ENCODE measurements at regions not wholly inside any gene's neighbourhood (a gene's known extent, or its start where the extent isn't known, plus 50 kb on each side); places are given as distances from the start of the nearest gene placed in this dataset.

DNA sequence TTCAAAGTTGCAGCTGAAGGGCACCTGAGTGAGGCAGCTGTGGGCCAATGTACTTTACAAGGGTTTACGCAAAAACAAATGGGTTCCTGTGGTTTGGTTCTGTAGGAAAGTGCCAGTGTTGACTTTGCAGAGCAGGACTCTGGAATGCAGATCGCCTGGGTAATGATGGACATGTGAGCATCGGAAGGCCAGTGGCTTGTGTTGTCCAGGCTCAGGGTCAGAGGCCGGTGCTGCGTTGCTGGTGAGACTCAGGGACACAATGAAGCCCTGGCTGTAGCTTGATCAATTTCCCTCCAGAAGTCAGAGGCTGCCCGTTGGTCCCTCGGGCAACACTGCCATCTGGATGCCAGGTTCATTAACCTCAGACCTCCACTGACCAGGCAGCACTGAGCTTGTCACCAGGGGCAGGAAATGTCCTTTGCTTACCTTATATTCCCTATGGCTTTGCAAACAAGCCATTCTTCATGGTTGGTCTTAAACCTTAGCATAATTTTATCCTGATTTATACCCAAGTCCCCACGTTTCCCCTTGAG is 753.4 kb downstream of the QKI start:
- H3K36me3 Mint-ChIP-seq, result no peaks in the 10 kb centered on the region
- H3K9me3 ChIP-seq (ENCODE audit: low read length), result no peaks in the 10 kb centered on the region
- ChIA-PET POLR2A (no interaction called here), CTCF (no interaction called here)
- no peaks in the 10 kb centered on the region for H3K4me1 Mint-ChIP-seq
- H3K4me1 ChIP-seq (ENCODE audit: insufficient read depth, low read length), result no peaks in the 10 kb centered on the region
- H3K36me3 ChIP-seq (ENCODE audit: insufficient read depth, low read length), result no peaks in the 10 kb centered on the region
- no peak for DNase-seq
- H3K27me3 ChIP-seq (ENCODE audit: insufficient read depth, low read length, poor library complexity, severe bottlenecking), result no peaks in the 10 kb centered on the region
- no peak overlapping the region for H3K27ac ChIP-seq (ENCODE audit: low read depth, low read length)
- H3K4me3 Mint-ChIP-seq, result no peak overlapping the region
- no peaks in the 10 kb centered on the region for H3K27me3 Mint-ChIP-seq
- peaks cover 0 to under 1% (median 0%) of the 10 kb centered on the region in 5 donors for H3K9me3 Mint-ChIP-seq
- H3K27ac Mint-ChIP-seq, result no peak overlapping the region
- H3K4me3 ChIP-seq (ENCODE audit: low read length), result no peak overlapping the region

GRCh38 chr6:164166996-164167395 is 752.5 kb downstream of the QKI start:
- Mint-ChIP-seq H3K4me1 (no peaks in the 10 kb centered on the region), H3K4me3 (no peak overlapping the region), H3K27me3 (no peaks in the 10 kb centered on the region), H3K9me3 (peaks cover 0 to 1% (median 0%) of the 10 kb centered on the region in 5 donors), H3K36me3 (no peaks in the 10 kb centered on the region), H3K27ac (no peak overlapping the region)
- no peak overlapping the region for H3K27ac ChIP-seq (ENCODE audit: low read depth, low read length)
- H3K4me1 ChIP-seq (ENCODE audit: insufficient read depth, low read length), result no peaks in the 10 kb centered on the region
- no peak overlapping the region for H3K4me3 ChIP-seq (ENCODE audit: low read length)
- ChIA-PET CTCF (no interaction called here), POLR2A (no interaction called here)
- no peaks in the 10 kb centered on the region for H3K27me3 ChIP-seq (ENCODE audit: insufficient read depth, low read length, poor library complexity, severe bottlenecking)
- H3K36me3 ChIP-seq (ENCODE audit: insufficient read depth, low read length), result no peaks in the 10 kb centered on the region
- no peaks in the 10 kb centered on the region for H3K9me3 ChIP-seq (ENCODE audit: low read length)
- DNase-seq, result no peak

DNA sequence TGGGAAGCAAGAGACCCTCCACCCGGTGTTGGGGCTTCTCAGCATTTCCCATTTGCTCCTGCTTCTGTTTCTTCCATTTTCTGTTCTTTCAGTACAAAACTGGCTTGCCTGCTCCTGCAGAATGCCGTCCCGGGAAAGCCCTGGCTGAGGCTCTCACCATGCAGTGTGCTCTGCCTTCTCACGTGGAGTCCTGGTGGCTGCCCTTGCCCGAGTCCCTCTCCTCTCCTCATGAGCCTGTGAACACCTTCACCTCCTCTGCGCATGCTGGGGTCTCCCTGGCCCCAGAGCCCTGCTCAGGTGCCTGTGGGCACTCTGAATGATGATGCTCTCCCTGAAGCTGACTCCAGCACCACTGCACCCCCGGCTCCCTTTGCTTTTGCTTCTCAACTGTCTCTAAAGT is 752.0 kb downstream of the QKI start:
- no peak overlapping the region for H3K4me3 Mint-ChIP-seq
- Histone ChIP-seq H3K9me3 (ENCODE audit: low read length) (no peaks in the 10 kb centered on the region), H3K27ac (ENCODE audit: low read depth, low read length) (no peak overlapping the region), H3K36me3 (ENCODE audit: insufficient read depth, low read length) (no peaks in the 10 kb centered on the region), H3K27me3 (ENCODE audit: insufficient read depth, low read length, poor library complexity, severe bottlenecking) (no peaks in the 10 kb centered on the region), H3K4me3 (ENCODE audit: low read length) (no peak overlapping the region), H3K4me1 (ENCODE audit: insufficient read depth, low read length) (no peaks in the 10 kb centered on the region)
- H3K36me3 Mint-ChIP-seq, result no peaks in the 10 kb centered on the region
- no peaks in the 10 kb centered on the region for H3K27me3 Mint-ChIP-seq
- H3K4me1 Mint-ChIP-seq, result no peaks in the 10 kb centered on the region
- CTCF ChIA-PET, result no interaction called here
- H3K27ac Mint-ChIP-seq, result no peak overlapping the region
- no peak for DNase-seq
- POLR2A ChIA-PET, result no interaction called here
- H3K9me3 Mint-ChIP-seq, result peaks cover 0 to 1% (median 0%) of the 10 kb centered on the region in 5 donors

- CTCF ChIA-PET, result no interaction called here
- peaks cover 0 to 1% of the 10 kb centered on the region in 2 donors for H3K27me3 Mint-ChIP-seq
- H3K4me3 Mint-ChIP-seq, result no peak overlapping the region
These were observed 750.4 kb downstream of the QKI start for GRCh38 chr6:164164876-164165275.

DNA sequence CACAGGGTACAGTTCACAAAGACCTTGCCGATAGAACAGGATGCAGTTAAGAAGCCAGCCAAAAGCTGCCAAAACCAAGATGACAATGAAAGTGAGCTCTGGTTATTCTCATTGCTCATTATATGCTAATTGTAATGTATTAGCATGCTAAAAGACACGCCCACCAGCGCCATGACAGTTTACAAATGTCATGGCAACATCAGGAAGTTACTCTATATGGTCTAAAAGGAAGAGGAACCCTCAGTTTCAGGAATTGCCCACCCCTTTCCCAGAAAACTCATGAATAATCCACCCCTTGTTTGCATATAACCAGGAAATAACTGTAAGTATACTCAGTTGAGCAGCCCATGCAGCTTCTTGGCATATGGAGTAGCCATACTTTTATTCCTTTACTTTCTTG is 748.7 kb downstream of the QKI start:
- H3K27me3 Mint-ChIP-seq, result peaks cover 0 to 1% of the 10 kb centered on the region in 2 donors
- POLR2A ChIA-PET, result no interaction called here

More at GRCh38 chr6:164164876-164165275, 750.4 kb downstream of the QKI start:
- no peaks in the 10 kb centered on the region for H3K4me1 ChIP-seq (ENCODE audit: insufficient read depth, low read length)
- DNase-seq, result no peak
- no peaks in the 10 kb centered on the region for H3K9me3 ChIP-seq (ENCODE audit: low read length)
- Mint-ChIP-seq H3K9me3 (peaks cover 0 to 2% (median 0%) of the 10 kb centered on the region in 5 donors), H3K36me3 (no peaks in the 10 kb centered on the region), H3K4me1 (no peaks in the 10 kb centered on the region), H3K27ac (no peak overlapping the region)
- H3K36me3 ChIP-seq (ENCODE audit: insufficient read depth, low read length), result no peaks in the 10 kb centered on the region
- H3K27ac ChIP-seq (ENCODE audit: low read depth, low read length), result no peak overlapping the region
- POLR2A ChIA-PET, result no interaction called here
- no peak overlapping the region for H3K4me3 ChIP-seq (ENCODE audit: low read length)
- H3K27me3 ChIP-seq (ENCODE audit: insufficient read depth, low read length, poor library complexity, severe bottlenecking), result no peaks in the 10 kb centered on the region

DNA sequence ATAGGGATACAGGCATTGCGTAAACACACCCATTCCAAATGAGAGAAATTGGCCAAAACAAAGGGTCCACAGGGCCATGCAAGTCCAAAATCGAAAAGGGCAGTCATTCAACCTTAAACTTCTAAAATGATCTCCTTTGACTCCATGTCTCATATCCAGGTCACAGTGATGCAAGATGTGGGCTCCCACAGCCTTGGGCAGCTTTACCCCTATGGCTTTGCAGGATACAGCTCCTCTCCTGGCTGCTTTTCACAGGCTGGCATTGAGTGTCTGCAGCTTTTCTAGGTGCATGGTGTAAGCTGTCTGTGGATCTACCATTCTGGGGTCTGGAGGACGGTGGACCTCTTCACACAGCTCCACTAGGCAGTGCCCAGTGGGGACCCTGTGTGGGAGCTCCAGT is 744.5 kb downstream of the QKI start:
- H3K4me3 Mint-ChIP-seq, result no peak overlapping the region
- H3K9me3 Mint-ChIP-seq, result peaks cover 0 to 8% (median 7%) of the 10 kb centered on the region in 5 donors
- Histone ChIP-seq H3K4me1 (ENCODE audit: insufficient read depth, low read length) (no peaks in the 10 kb centered on the region), H3K27me3 (ENCODE audit: insufficient read depth, low read length, poor library complexity, severe bottlenecking) (no peaks in the 10 kb centered on the region), H3K27ac (ENCODE audit: low read depth, low read length) (no peak overlapping the region), H3K9me3 (ENCODE audit: low read length) (no peaks in the 10 kb centered on the region), H3K36me3 (ENCODE audit: insufficient read depth, low read length) (no peaks in the 10 kb centered on the region), H3K4me3 (ENCODE audit: low read length) (no peak overlapping the region)
- CTCF ChIA-PET, result no interaction called here
- H3K4me1 Mint-ChIP-seq, result no peaks in the 10 kb centered on the region
- POLR2A ChIA-PET, result no interaction called here
- no peak overlapping the region for H3K27ac Mint-ChIP-seq
- H3K36me3 Mint-ChIP-seq, result no peaks in the 10 kb centered on the region
- DNase-seq, result no peak
- H3K27me3 Mint-ChIP-seq, result peaks cover 0 to 1% of the 10 kb centered on the region in 2 donors

More for the DNA sequence above, 748.7 kb downstream of the QKI start:
- no peaks in the 10 kb centered on the region for H3K36me3 ChIP-seq (ENCODE audit: insufficient read depth, low read length)
- H3K27ac ChIP-seq (ENCODE audit: low read depth, low read length), result no peak overlapping the region
- Mint-ChIP-seq H3K36me3 (no peaks in the 10 kb centered on the region), H3K4me1 (no peaks in the 10 kb centered on the region), H3K4me3 (no peak overlapping the region), H3K9me3 (peaks cover 0 to 6% (median 2%) of the 10 kb centered on the region in 5 donors), H3K27ac (no peak overlapping the region)
- no peak overlapping the region for H3K4me3 ChIP-seq (ENCODE audit: low read length)
- no peaks in the 10 kb centered on the region for H3K27me3 ChIP-seq (ENCODE audit: insufficient read depth, low read length, poor library complexity, severe bottlenecking)
- H3K4me1 ChIP-seq (ENCODE audit: insufficient read depth, low read length), result no peaks in the 10 kb centered on the region
- no peaks in the 10 kb centered on the region for H3K9me3 ChIP-seq (ENCODE audit: low read length)
- no peak for DNase-seq
- CTCF ChIA-PET, result no interaction called here

- no peaks in the 10 kb centered on the region for H3K36me3 Mint-ChIP-seq
- no peaks in the 10 kb centered on the region for H3K9me3 ChIP-seq (ENCODE audit: low read length)
- peaks cover 0 to 2% of the 10 kb centered on the region in 2 donors for H3K27me3 Mint-ChIP-seq
- no peak overlapping the region for H3K27ac Mint-ChIP-seq
- no peaks in the 10 kb centered on the region for H3K4me1 Mint-ChIP-seq
- ChIA-PET POLR2A (no interaction called here), CTCF (no interaction called here)
- DNase-seq, result no peak
- peaks cover 0 to 8% (median 6%) of the 10 kb centered on the region in 5 donors for H3K9me3 Mint-ChIP-seq
- no peaks in the 10 kb centered on the region for H3K27me3 ChIP-seq (ENCODE audit: insufficient read depth, low read length, poor library complexity, severe bottlenecking)
- H3K4me3 ChIP-seq (ENCODE audit: low read length), result no peak overlapping the region
- H3K27ac ChIP-seq (ENCODE audit: low read depth, low read length), result no peak overlapping the region
- no peak overlapping the region for H3K4me3 Mint-ChIP-seq
- H3K4me1 ChIP-seq (ENCODE audit: insufficient read depth, low read length), result no peaks in the 10 kb centered on the region
- no peaks in the 10 kb centered on the region for H3K36me3 ChIP-seq (ENCODE audit: insufficient read depth, low read length)
These were observed 740.1 kb downstream of the QKI start for GRCh38 chr6:164154588-164154987.

- peaks cover 0 to 2% of the 10 kb centered on the region in 2 donors for H3K27me3 Mint-ChIP-seq
- H3K27ac ChIP-seq (ENCODE audit: low read depth, low read length), result no peak overlapping the region
- no peak overlapping the region for H3K4me3 Mint-ChIP-seq
- no peaks in the 10 kb centered on the region for H3K4me1 ChIP-seq (ENCODE audit: insufficient read depth, low read length)
- H3K36me3 ChIP-seq (ENCODE audit: insufficient read depth, low read length), result no peaks in the 10 kb centered on the region
- no peak overlapping the region for H3K4me3 ChIP-seq (ENCODE audit: low read length)
- H3K27ac Mint-ChIP-seq, result no peak overlapping the region
- peaks cover 0 to 3% (median 2%) of the 10 kb centered on the region in 5 donors for H3K9me3 Mint-ChIP-seq
- H3K36me3 Mint-ChIP-seq, result no peaks in the 10 kb centered on the region
- ChIA-PET POLR2A (no interaction called here), CTCF (no interaction called here)
- no peaks in the 10 kb centered on the region for H3K9me3 ChIP-seq (ENCODE audit: low read length)
- H3K27me3 ChIP-seq (ENCODE audit: insufficient read depth, low read length, poor library complexity, severe bottlenecking), result no peaks in the 10 kb centered on the region
- no peaks in the 10 kb centered on the region for H3K4me1 Mint-ChIP-seq
- DNase-seq, result no peak
These were observed 738.1 kb downstream of the QKI start for GRCh38 chr6:164152611-164153010.
